Pancreas (tissue), 10 donors: ENCODE measurements at regions not wholly inside any gene's neighbourhood (a gene's known extent, or its start where the extent isn't known, plus 50 kb on each side); places are given as distances from the start of the nearest gene placed in this dataset.

Experiments
- ATAC-seq, 4 donors: fragments of 200-7000 bp; cut with Tn5 transposase; one replicate each; pipeline versions ENCODE4 v1.8.0 to v1.9.1; 2020; ENCODE audit warnings: mild to moderate bottlenecking in 4 of 4, moderate library complexity in 4 of 4
- DNase-seq, 6 donors: peaks; one replicate each; pipeline ENCODE4 v3.0.0-alpha.2; 2020
- FAIRE-seq: peaks from 2 replicates; lab custom pipeline; 2012; peaks lifted over from hg19 to GRCh38; lab: Jason Lieb, UNC
- H3K27ac ChIP-seq, 4 donors: fragments of 200-600 bp; sonication (generic); 1 replicate in 3 of 4; 2 replicates in 1 of 4; pipeline versions ENCODE4 v1.5.0 to v1.8.0; 2020
- H3K27me3 ChIP-seq, 4 donors: fragments of 200-600 bp; one replicate each; pipeline ENCODE4 v1.8.0; 2021
- H3K36me3 ChIP-seq, 3 donors: fragments of 200-600 bp; sonication (generic) in 1 of 3; one replicate each; pipeline versions ENCODE4 v1.5.0 to v1.8.0; 2020 to 2021
- H3K4me1 ChIP-seq, 3 donors: fragments of 200-600 bp; one replicate each; pipeline ENCODE4 v1.8.0; 2021
- H3K4me3 ChIP-seq, 4 donors: fragments of 200-600 bp; sonication (generic) in 2 of 4; one replicate each; pipeline versions ENCODE4 v1.5.0 to v1.8.0; 2020 to 2021
- H3K9me3 ChIP-seq, 4 donors: fragments of 200-600 bp; one replicate each; pipeline ENCODE4 v1.8.0; 2021
- CTCF ChIP-seq, 4 donors: fragments of 200-600 bp; sonication (generic) in 3 of 4; IDR thresholded peaks; one replicate each; pipeline versions ENCODE4 v1.5.0 to v1.8.0; 2021; ENCODE audit warnings: antibody characterized with exemption in 4 of 4
- WGBS, 2 donors: extraction: QIAGEN DNeasy Blood & Tissue Kit; methylation state at CpG; one replicate each; pipeline ENCODE4 v1.1.7; 2013; 5-methylcytosine and 5-hydroxymethylcytosine counted together
- intact Hi-C, 3 donors: fragments of 100-400 bp; cut with DNase I; formaldehyde crosslinking; loops; one replicate each; pipeline versions ENCODE4 v1.11.1 to v1.14.2; 2022
- donor health status: healthy with polysubstance abuse.
- donor health status: DM: no; HTN: no; CAD: no; lungs with moderate emphysema.
- donor health status: DM: no; HTN: no; CAD: no.
- donor health status: control.
- donor health status: control.
- donor health status: Bipolar disorder and iron deficiency.
- donor health status: DM: yes; HTN: yes; CAD: no.
- donor health status: DM: no; HTN: no; CAD: no.
- donor health status: DM: no; HTN: no; CAD: no.
- donor health status: DM: yes; HTN: yes; CAD: no.

GRCh38 chr18:10340821-10341220 lies 113.6 kb upstream of the APCDD1 start:
- DNase-seq (no peak), FAIRE-seq (no peak), ATAC-seq (no peak)
- no peaks in the 10 kb centered on the region for H3K9me3 ChIP-seq
- intact Hi-C loops = no loop called here
- H3K4me1 ChIP-seq = no peaks in the 10 kb centered on the region
- WGBS, 2 donors = 88 to 89% methylated on average over 5 of the region's 5 CpGs
- H3K27me3 ChIP-seq = no peaks in the 10 kb centered on the region
- H3K27ac ChIP-seq = no peak overlapping the region
- H3K36me3 ChIP-seq = no peaks in the 10 kb centered on the region
- H3K4me3 ChIP-seq = no peak overlapping the region
- TF ChIP-seq CTCF (IDR thresholded peaks at IDR 0.05) = no peak

DNA sequence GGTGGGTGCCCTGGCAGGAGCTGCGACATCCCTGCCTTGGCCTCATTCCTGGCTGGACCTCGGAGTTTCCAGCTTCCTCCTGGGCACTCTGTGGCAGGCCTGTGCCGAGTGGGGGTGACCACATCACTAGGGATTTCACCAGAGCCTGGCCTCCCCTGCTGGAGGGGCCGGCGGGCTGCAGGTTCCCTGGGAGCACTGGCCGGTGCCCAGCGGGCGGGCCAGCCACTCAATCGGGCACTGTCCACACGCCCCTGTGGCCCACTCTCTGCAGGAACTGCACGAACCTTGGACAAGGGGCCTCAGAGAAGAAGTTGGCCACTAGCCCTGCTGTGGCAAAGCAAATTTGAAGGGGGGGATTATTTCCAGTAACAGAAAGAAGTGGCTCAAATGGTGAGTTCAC lies 110.7 kb upstream of the APCDD1 start:
- ATAC-seq (no peak), DNase-seq (peak in 1 of 6 donors; percentile 58), FAIRE-seq (no peak)
- 76 to 87% methylated on average over 11 of the region's 11 CpGs for WGBS, 2 donors
- Histone ChIP-seq H3K4me1 (no peaks in the 10 kb centered on the region), H3K27me3 (no peaks in the 10 kb centered on the region), H3K36me3 (no peaks in the 10 kb centered on the region), H3K27ac (no peak overlapping the region), H3K9me3 (no peaks in the 10 kb centered on the region), H3K4me3 (no peak overlapping the region)
- intact Hi-C loops = no loop called here
- TF ChIP-seq CTCF (IDR thresholded peaks at IDR 0.05) = no peak

- Histone ChIP-seq H3K9me3 (no peaks in the 10 kb centered on the region), H3K27ac (no peak overlapping the region), H3K4me1 (peaks cover 0 to 1% (median 0%) of the 10 kb centered on the region in 3 donors), H3K4me3 (no peak overlapping the region), H3K36me3 (no peaks in the 10 kb centered on the region), H3K27me3 (no peaks in the 10 kb centered on the region)
- TF ChIP-seq CTCF (IDR thresholded peaks at IDR 0.05) = no peak
- DNase-seq = no peak
- intact Hi-C loops = no loop called here
- FAIRE-seq = no peak
- no peak for ATAC-seq
- 76 to 88% methylated on average over 17 of the region's 17 CpGs for WGBS, 2 donors
Measured at GRCh38 chr18:10346749-10347415, 107.6 kb upstream of the APCDD1 start.

GRCh38 chr18:10349561-10349960 lies 104.9 kb upstream of the APCDD1 start:
- 93 to 95% methylated on average over 4 of the region's 4 CpGs for WGBS, 2 donors
- no peak overlapping the region for H3K4me3 ChIP-seq
- H3K27me3 ChIP-seq = no peaks in the 10 kb centered on the region
- H3K4me1 ChIP-seq = peaks cover 0 to 10% (median 5%) of the 10 kb centered on the region in 3 donors
- H3K27ac ChIP-seq = no peak overlapping the region
- DNase-seq (no peak), ATAC-seq (no peak), FAIRE-seq (no peak)
- no peaks in the 10 kb centered on the region for H3K9me3 ChIP-seq
- TF ChIP-seq CTCF (IDR thresholded peaks at IDR 0.05) = no peak
- intact Hi-C loops = no loop called here
- no peaks in the 10 kb centered on the region for H3K36me3 ChIP-seq

DNA sequence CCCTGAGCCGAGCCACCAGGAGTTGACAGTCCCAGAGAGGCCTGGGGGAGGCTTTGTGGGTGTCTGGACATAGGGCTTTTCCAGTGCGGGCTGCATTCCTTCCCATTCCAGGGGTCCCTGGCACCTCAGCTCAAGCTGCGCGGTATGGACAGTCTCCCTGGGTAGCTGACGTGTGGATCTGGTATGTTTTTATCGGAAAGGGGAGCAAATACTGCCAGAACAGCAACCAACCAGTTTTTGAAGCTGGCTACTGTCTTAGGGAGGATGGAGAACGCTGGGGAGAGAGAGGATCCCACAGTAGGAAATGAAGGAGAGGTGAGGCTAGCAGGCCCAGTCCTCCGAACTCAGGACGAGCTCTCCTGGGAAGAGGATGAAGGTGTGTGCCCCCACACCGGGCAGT lies 103.8 kb upstream of the APCDD1 start:
- Histone ChIP-seq H3K4me1 (peaks cover 0 to 10% (median 5%) of the 10 kb centered on the region in 3 donors), H3K27ac (no peak overlapping the region), H3K27me3 (no peaks in the 10 kb centered on the region), H3K36me3 (no peaks in the 10 kb centered on the region), H3K4me3 (no peak overlapping the region), H3K9me3 (no peaks in the 10 kb centered on the region)
- no peak for DNase-seq
- FAIRE-seq = no peak
- WGBS, 2 donors = 85 to 98% methylated on average over 10 of the region's 10 CpGs
- intact Hi-C loops = no loop called here
- TF ChIP-seq CTCF (IDR thresholded peaks at IDR 0.05) = no peak
- ATAC-seq = no peak
